ENCODE measurements at regions not wholly inside any gene's neighbourhood (a gene's known extent, or its start where the extent isn't known, plus 50 kb on each side); places are given as distances from the start of the nearest gene placed in this dataset.
A peak's percentile ranks its signal among the peaks of the same experiment; 100 is the strongest.

- H3K27me3 Mint-ChIP-seq (ENCODE audit: low read depth) = peaks cover 9% of the 10 kb centered on the region
- TF ChIP-seq CTCF (IDR thresholded peaks at IDR 0.05; ENCODE audit: unreplicated experiment in 3 of 3) = no peak
- no peaks in the 10 kb centered on the region for H3K9me3 Mint-ChIP-seq
- H3K27ac Mint-ChIP-seq = no peak overlapping the region
- H3K4me3 Mint-ChIP-seq = no peak overlapping the region
- H3K36me3 Mint-ChIP-seq (ENCODE audit: low read depth) = no peaks in the 10 kb centered on the region
- no peaks in the 10 kb centered on the region for H3K4me1 Mint-ChIP-seq
These were observed 77.8 kb downstream of the BUD13 start for GRCh38 chr11:116694815-116695590.

- TF ChIP-seq CTCF (IDR thresholded peaks at IDR 0.05; ENCODE audit: unreplicated experiment in 3 of 3) = no peak
- H3K27ac Mint-ChIP-seq = no peak overlapping the region
- H3K4me3 Mint-ChIP-seq = no peak overlapping the region
- no peaks in the 10 kb centered on the region for H3K36me3 Mint-ChIP-seq (ENCODE audit: low read depth)
- no peaks in the 10 kb centered on the region for H3K9me3 Mint-ChIP-seq
- peaks cover 9% of the 10 kb centered on the region for H3K27me3 Mint-ChIP-seq (ENCODE audit: low read depth)
- H3K4me1 Mint-ChIP-seq = no peaks in the 10 kb centered on the region
These were observed 78.5 kb downstream of the BUD13 start for GRCh38 chr11:116694349-116694725.

GRCh38 chr11:116693593-116694348, 79.0 kb downstream of the BUD13 start:
- Mint-ChIP-seq H3K27ac (no peak overlapping the region), H3K27me3 (ENCODE audit: low read depth) (peaks cover 9% of the 10 kb centered on the region), H3K4me1 (peaks cover 2% of the 10 kb centered on the region), H3K9me3 (no peaks in the 10 kb centered on the region), H3K36me3 (ENCODE audit: low read depth) (no peaks in the 10 kb centered on the region), H3K4me3 (no peak overlapping the region)
- no peak for TF ChIP-seq CTCF (IDR thresholded peaks at IDR 0.05; ENCODE audit: unreplicated experiment in 3 of 3)

- H3K27me3 Mint-ChIP-seq (ENCODE audit: low read depth) = peaks cover 9% of the 10 kb centered on the region
- H3K4me1 Mint-ChIP-seq = peaks cover 7% of the 10 kb centered on the region
- TF ChIP-seq CTCF (IDR thresholded peaks at IDR 0.05; ENCODE audit: unreplicated experiment in 3 of 3) = no peak
- no peak overlapping the region for H3K27ac Mint-ChIP-seq
- no peaks in the 10 kb centered on the region for H3K9me3 Mint-ChIP-seq
- H3K36me3 Mint-ChIP-seq (ENCODE audit: low read depth) = no peaks in the 10 kb centered on the region
- no peak overlapping the region for H3K4me3 Mint-ChIP-seq
These were observed 79.7 kb downstream of the BUD13 start for GRCh38 chr11:116693102-116693570.

GRCh38 chr11:116692318-116693101, 80.3 kb downstream of the BUD13 start:
- no peak overlapping the region for H3K4me3 Mint-ChIP-seq
- H3K27ac Mint-ChIP-seq = peak overlapping the region in 1 of 3 experiments; percentile 24
- no peak for TF ChIP-seq CTCF (IDR thresholded peaks at IDR 0.05; ENCODE audit: unreplicated experiment in 3 of 3)
- H3K4me1 Mint-ChIP-seq = peaks cover 12% of the 10 kb centered on the region
- H3K36me3 Mint-ChIP-seq (ENCODE audit: low read depth) = no peaks in the 10 kb centered on the region
- no peaks in the 10 kb centered on the region for H3K9me3 Mint-ChIP-seq
- peaks cover 9% of the 10 kb centered on the region for H3K27me3 Mint-ChIP-seq (ENCODE audit: low read depth)
